GM20431 (cell line): ENCODE measurements at regions not wholly inside any gene's neighbourhood (a gene's known extent, or its start where the extent isn't known, plus 50 kb on each side); places are given as distances from the start of the nearest gene placed in this dataset.

ENCODE experiments used
- in situ Hi-C: fragments of 300-500 bp; cut with MseI, MboI; formaldehyde crosslinking; loops from one replicate; pipeline ENCODE4 v1.15.0; 2020; ENCODE audit warnings: low sequenced_read_pairs; ENCODE audit not compliant: unreplicated experiment

DNA sequence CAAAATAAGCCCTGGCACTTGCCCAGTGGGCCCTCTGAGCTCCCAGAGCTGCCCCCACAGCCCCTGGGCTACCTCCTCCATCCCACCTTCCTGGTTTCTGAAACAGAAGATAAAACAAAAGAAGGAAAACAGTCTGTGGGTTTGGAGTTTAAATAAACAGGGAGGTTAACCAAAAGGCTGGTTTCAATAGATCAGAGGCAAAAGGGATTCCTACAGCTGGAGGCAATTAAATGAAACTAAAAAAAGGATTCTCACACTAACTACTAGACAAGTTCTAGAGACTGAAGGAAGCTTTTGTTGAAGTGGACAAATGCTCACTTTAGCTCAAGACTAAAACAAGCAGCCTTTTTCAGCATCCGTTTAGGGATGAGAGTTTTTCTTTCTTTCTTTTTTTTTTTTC is 569.8 kb downstream of the FGF9 start:
- in situ Hi-C loops, result no loop called here

GRCh38 chr13:22243469-22244163 is 572.7 kb downstream of the FGF9 start:
- in situ Hi-C loops, result no loop called here

GRCh38 chr13:22252281-22252830 is 581.5 kb downstream of the FGF9 start:
- in situ Hi-C loops, result no loop called here

- in situ Hi-C loops, result no loop called here
These were observed 582.2 kb downstream of the FGF9 start for GRCh38 chr13:22253107-22253506.

GRCh38 chr13:22256111-22256639 is 585.3 kb downstream of the FGF9 start:
- in situ Hi-C loops, result no loop called here

DNA sequence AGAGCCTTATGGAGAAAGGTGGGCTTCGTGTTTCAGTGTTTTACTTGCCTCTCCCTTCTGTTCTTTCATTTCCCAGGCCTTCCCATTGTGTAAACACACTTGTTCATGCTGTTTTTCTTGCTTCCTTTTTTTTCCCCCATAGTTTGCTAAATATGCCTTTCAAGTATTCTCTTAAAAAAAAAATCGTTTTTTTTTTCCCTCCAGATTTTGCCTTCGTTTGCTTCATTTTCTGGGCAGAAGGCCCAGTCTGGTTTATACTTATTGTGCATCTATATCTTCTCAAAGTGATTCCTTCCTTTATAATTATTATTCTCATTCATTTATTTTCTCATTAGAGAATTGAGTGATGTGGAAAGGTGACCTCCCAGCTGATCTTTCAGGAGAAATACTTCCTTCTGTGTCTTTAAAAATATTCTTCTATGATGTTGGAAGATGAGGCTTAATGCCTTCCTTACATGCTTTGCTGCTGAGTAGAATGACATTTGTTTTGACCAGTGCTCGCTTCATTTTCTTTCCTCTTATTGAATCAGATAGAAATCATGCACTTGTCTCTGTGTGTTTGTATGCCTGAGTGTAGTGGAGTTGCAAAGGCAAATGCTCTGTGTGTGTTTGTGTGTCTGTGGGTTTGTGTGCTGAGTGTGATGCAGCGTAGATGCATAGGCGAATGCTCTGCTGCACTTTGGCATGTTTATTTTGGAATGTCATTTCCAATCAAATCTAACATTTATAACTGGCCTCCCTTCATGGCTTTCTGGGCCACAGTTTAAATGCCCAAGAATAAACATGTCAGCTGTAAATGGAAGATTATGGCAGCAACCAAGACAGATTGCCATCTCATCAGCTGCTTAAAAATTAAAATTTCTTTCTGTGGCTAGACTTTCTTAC is 591.4 kb downstream of the FGF9 start:
- in situ Hi-C loops, result no loop called here

- in situ Hi-C loops, result no loop called here
These were observed 592.3 kb downstream of the FGF9 start for GRCh38 chr13:22263185-22263584.

- in situ Hi-C loops, result no loop called here
These were observed 594.7 kb downstream of the FGF9 start for GRCh38 chr13:22265563-22265962.

DNA sequence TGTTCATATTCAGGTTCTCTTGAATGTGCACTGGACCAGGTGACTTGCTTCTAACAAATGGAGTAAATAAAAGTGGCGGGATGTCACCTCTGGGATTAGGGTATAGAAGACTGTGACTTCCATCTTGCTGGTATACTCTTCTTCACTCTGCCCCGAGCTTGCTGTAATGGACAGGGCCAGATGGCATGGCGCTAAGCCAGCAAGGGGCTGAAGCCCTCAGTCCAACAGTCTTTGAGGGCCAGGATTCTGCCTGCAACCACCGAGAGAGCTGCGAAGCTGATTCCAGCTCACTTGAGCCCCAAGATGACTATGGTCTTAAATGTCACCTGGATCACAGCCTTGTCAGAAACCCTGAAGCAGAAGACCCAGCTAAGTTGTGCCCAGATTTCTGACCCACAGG is 600.0 kb downstream of the FGF9 start:
- in situ Hi-C loops, result no loop called here

DNA sequence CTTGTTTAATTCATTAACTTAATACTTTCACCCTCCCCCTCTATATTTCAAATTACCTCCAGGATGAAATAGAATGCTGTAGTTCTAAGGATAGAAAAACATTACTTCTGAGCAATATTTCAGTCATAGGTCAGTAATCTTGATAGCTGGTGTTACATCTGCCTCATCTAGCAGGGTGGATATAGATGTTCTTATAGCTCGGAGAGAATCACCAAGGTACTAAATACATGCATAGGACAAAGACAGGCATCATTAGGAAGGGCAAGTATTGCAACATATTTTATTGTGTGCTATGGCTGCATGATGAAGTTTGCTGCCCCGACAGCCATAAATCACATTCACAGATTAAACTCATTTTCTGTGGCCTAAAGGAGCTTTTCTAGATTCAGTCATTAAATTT is 601.0 kb downstream of the FGF9 start:
- in situ Hi-C loops, result no loop called here

DNA sequence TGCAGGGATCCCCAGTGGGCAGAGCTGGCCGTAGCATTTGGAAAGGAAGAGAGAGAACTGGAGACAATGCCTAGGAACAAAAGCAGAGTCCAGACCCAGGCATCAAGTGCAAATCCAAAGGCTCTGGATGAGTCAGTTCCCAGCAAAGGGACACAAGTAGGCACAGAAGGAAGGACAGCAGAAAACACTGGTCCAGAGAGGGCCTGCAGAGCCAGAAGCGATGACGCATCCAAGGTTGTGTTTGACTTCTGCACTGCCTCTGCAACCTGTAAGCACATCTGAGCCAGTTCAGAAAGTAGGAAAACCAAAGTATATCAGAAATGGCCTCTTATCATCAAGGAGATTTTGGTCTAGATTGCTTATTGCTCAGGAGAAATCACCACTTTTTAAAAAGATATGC is 604.5 kb downstream of the FGF9 start:
- in situ Hi-C loops, result loop anchor here (25.0 kb wide), 1 partner anchor 638 kb away; no protein-coding TSS in a partner anchor

DNA sequence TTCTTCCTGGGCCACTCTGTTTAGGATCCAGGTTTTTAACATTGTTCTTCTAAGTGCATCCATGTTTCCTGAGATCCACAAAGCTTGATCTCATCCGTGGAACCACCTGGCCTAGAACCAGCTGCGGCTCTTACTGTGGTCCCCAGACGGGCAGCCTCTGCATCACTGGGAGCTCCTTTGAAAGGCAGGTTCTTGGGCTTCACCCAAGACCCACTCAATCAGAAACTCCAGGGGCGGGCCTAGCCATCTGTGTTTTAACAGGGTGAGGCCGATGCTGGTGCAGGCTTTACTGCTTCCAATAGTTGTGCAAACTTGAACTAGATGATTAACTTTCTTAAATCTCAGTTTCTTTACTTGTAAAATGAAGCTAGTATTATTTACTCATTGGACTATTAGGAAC is 605.7 kb downstream of the FGF9 start:
- in situ Hi-C loops, result loop anchor here (25.0 kb wide), 1 partner anchor 639 kb away; no protein-coding TSS in a partner anchor

- in situ Hi-C loops, result loop anchor here (25.0 kb wide), 1 partner anchor 641 kb away; no protein-coding TSS in a partner anchor
These were observed 607.6 kb downstream of the FGF9 start for GRCh38 chr13:22278336-22278929.

DNA sequence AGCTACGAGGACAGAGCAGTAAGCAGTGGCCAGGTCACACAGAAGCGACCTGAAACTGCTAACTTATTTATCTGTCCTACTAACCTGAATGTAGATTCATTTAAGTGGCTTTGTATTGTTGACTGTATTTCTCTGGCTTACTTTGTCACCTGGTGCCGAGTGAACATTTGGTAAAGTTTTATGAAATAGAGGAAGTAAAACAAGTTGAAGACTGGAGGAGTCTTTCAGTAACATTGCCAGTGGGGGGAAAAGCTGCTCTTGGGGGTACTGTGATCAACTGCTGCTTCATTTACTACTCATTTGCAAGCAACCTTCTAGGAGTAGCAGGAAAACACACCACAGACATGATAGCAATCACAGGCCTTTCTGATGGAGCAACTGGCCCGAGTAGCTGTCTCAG is 615.0 kb downstream of the FGF9 start:
- in situ Hi-C loops, result loop anchor here (25.0 kb wide), 1 partner anchor 649 kb away; no protein-coding TSS in a partner anchor

DNA sequence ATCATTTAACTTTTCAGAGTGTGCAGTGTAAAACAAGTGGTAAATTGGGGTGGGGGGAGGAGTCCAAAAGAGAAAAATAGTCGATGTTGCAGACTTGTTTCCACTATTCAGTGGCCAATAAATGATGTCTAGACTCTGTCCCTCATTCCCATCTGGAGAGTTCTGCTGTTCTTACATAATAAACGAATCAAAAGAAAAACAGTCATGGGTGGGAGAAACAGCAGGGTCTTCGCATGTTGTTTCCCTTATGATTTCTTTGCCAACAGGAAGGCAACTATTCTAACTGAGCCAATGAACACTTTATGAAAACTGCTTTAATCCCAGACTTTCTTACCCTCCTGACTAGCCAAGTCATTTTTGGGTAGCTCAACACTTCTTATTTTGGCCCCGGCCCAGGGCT is 615.5 kb downstream of the FGF9 start:
- in situ Hi-C loops, result loop anchor here (25.0 kb wide), 1 partner anchor 649 kb away; no protein-coding TSS in a partner anchor

DNA sequence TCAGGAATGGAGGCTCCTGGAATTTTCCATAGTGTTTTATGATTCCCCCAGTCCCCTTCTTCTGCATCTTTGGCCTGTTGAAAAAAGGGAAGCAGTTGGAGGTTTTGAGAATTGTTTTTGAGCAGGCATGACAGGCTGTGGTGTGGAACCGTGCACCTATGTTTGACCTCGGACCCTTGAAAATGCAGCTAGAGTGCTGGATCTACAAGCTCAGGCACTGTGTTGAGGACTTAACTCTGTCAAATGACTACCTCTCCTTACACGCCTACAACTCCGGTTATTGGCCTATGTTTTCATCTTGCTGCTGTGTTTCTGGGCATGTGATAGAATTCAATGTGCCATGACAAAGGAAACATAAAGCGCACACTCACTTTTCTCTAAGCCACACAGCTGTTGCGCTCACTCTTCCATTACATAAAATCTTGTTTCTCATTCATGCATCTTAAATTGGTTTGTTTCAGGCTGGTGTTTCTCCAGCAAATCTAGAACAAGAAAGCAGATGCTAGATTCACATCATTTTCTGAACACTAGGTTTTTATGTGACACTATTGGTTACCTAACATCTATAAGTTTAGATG is 616.6 kb downstream of the FGF9 start:
- in situ Hi-C loops, result loop anchor here (25.0 kb wide), 1 partner anchor 650 kb away; no protein-coding TSS in a partner anchor

- in situ Hi-C loops, result loop anchor here (25.0 kb wide), 1 partner anchor 651 kb away; no protein-coding TSS in a partner anchor
These were observed 617.6 kb downstream of the FGF9 start for GRCh38 chr13:22288496-22288895.

GRCh38 chr13:22289711-22290110 is 618.8 kb downstream of the FGF9 start:
- in situ Hi-C loops, result loop anchor here (25.0 kb wide), 1 partner anchor 652 kb away; no protein-coding TSS in a partner anchor

GRCh38 chr13:22298530-22298929 is 627.7 kb downstream of the FGF9 start:
- in situ Hi-C loops, result loop anchor here (25.0 kb wide), 1 partner anchor 661 kb away; no protein-coding TSS in a partner anchor
